ENCODE measurements at regions not wholly inside any gene's neighbourhood (a gene's known extent, or its start where the extent isn't known, plus 50 kb on each side); places are given as distances from the start of the nearest gene placed in this dataset.
A peak's percentile ranks its signal among the peaks of the same experiment; 100 is the strongest.

DNA sequence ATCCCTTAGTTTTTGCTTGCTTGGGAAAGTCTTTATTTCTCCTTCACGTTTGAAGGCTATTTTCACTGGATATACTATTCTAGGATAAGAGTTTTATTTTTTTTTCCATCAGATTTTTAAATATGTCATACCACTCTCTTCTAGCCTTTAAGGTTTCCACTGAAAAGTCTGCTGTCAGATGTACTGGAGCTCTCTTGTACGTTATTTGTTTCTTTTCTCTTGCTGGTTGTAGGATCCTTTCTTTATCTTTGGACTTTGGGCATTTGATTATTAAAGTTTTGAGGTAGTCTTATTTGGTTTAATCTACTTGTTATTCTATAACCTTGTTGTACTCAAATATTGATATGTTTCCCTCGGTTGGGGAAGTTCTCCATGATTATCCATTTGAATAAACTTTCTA, 848.4 kb upstream of the COX7C start:
- TF ChIP-seq FOXM1 (IDR thresholded peaks at IDR 0.05; ENCODE audit: borderline replicate concordance, low read depth) (no peak), TEAD4 (IDR thresholded peaks at IDR 0.05) (no peak), TAF1 (IDR thresholded peaks at IDR 0.05; ENCODE audit: low read depth) (no peak), EP300 (IDR thresholded peaks at IDR 0.05; ENCODE audit: borderline replicate concordance) (no peak), YY1 (IDR thresholded peaks at IDR 0.05; ENCODE audit: low read depth) (no peak), CREB1 (IDR thresholded peaks at IDR 0.05; ENCODE audit: low read depth) (no peak), TCF12 (IDR thresholded peaks at IDR 0.05; ENCODE audit: low read depth) (no peak), CEBPB (IDR thresholded peaks at IDR 0.05) (no peak), RAD21 (IDR thresholded peaks at IDR 0.05; ENCODE audit: low read depth) (no peak)
- TF ChIP-seq, protein P1, sequence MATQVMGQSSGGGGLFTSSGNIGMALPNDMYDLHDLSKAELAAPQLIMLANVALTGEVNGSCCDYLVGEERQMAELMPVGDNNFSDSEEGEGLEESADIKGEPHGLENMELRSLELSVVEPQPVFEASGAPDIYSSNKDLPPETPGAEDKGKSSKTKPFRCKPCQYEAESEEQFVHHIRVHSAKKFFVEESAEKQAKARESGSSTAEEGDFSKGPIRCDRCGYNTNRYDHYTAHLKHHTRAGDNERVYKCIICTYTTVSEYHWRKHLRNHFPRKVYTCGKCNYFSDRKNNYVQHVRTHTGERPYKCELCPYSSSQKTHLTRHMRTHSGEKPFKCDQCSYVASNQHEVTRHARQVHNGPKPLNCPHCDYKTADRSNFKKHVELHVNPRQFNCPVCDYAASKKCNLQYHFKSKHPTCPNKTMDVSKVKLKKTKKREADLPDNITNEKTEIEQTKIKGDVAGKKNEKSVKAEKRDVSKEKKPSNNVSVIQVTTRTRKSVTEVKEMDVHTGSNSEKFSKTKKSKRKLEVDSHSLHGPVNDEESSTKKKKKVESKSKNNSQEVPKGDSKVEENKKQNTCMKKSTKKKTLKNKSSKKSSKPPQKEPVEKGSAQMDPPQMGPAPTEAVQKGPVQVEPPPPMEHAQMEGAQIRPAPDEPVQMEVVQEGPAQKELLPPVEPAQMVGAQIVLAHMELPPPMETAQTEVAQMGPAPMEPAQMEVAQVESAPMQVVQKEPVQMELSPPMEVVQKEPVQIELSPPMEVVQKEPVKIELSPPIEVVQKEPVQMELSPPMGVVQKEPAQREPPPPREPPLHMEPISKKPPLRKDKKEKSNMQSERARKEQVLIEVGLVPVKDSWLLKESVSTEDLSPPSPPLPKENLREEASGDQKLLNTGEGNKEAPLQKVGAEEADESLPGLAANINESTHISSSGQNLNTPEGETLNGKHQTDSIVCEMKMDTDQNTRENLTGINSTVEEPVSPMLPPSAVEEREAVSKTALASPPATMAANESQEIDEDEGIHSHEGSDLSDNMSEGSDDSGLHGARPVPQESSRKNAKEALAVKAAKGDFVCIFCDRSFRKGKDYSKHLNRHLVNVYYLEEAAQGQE (IDR thresholded peaks at IDR 0.05; ENCODE audit: low read depth): no peak
- TF ChIP-seq, protein P2, sequence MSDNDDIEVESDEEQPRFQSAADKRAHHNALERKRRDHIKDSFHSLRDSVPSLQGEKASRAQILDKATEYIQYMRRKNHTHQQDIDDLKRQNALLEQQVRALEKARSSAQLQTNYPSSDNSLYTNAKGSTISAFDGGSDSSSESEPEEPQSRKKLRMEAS (IDR thresholded peaks at IDR 0.05): no peak

DNA sequence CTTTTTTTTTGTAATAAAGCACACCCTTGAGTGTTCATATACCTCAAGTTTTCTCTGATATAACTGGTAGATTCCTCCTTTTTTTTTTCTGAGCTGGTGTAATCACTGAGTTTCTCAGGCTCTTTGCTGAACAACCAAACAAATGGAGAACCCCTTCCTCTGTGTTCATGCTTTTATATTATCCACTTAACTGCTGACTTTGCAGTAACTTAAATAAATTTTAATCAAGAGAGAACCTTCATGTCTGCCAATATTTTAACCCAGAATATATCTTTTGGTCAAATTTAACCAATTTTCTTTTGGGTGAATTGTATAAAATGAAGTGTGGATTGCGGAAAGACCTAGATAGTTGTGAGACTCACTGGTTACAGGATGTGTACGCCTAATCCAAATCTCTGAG, 833.0 kb upstream of the COX7C start:
- no peak for TF ChIP-seq EP300 (IDR thresholded peaks at IDR 0.05; ENCODE audit: borderline replicate concordance)
- no peak for TF ChIP-seq TCF12 (IDR thresholded peaks at IDR 0.05; ENCODE audit: low read depth)
- TF ChIP-seq TEAD4 (IDR thresholded peaks at IDR 0.05): no peak

DNA sequence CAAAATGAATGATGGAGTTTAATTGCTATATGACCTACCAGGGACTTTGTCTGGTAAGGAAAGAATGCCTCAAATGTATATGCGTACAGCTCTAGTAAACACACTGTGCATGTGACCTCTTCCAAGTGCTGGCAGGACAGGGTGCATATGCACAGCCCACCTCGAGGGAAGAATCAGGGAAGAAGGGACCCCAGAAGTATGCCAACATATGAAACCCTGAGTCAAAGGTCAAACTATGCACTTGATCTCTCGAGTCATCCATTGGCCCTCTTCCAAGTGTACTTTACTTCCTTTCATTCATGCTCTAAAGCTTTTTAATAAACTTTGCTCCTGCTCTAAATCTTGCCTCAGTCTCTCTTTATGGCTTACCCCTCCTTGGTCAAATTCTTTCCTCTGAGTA, 804.6 kb upstream of the COX7C start:
- TF ChIP-seq TEAD4 (IDR thresholded peaks at IDR 0.05) (no peak), EP300 (IDR thresholded peaks at IDR 0.05; ENCODE audit: borderline replicate concordance) (no peak), FOXM1 (IDR thresholded peaks at IDR 0.05; ENCODE audit: borderline replicate concordance, low read depth) (no peak), CEBPB (IDR thresholded peaks at IDR 0.05) (no peak), ZBTB7A (IDR thresholded peaks at IDR 0.05; ENCODE audit: low read depth) (no peak), TAF1 (IDR thresholded peaks at IDR 0.05; ENCODE audit: low read depth) (no peak), EGR1 (IDR thresholded peaks at IDR 0.05) (no peak), CREB1 (IDR thresholded peaks at IDR 0.05; ENCODE audit: low read depth) (no peak), TCF12 (IDR thresholded peaks at IDR 0.05; ENCODE audit: low read depth) (no peak), YY1 (IDR thresholded peaks at IDR 0.05; ENCODE audit: low read depth) (no peak), NFIC (IDR thresholded peaks at IDR 0.05) (no peak), USF1 (IDR thresholded peaks at IDR 0.05) (no peak), RAD21 (IDR thresholded peaks at IDR 0.05; ENCODE audit: low read depth) (no peak)
- TF ChIP-seq, protein P1 (IDR thresholded peaks at IDR 0.05; ENCODE audit: low read depth): no peak
- TF ChIP-seq, protein P2 (IDR thresholded peaks at IDR 0.05): no peak

DNA sequence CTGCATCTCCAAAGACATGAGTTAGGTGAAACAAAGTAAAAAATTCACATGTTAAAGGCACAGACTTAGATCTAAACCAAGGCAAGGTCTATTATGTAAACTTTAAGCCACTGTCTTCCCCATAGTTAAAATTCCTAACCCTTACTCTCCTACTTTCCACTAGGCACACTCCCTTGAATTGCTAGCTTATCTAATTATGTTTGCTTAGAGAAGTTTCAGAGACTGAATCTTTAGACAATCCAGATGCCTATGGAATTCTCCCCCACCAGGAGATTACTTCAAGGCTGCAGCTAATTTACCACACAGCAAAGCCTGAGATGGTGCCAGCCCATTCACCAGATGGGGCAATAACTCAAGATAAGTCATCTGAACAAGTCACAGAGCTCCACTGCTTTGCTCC, 803.1 kb upstream of the COX7C start:
- TF ChIP-seq EP300 (IDR thresholded peaks at IDR 0.05; ENCODE audit: borderline replicate concordance): no peak; the same call in 1 of the 2 replicates
- TF ChIP-seq USF1 (IDR thresholded peaks at IDR 0.05): no peak
- 0 out of 2 replicates have a peak, but pooled peaks have one; percentile 13 for TF ChIP-seq TEAD4 (IDR thresholded peaks at IDR 0.05)

DNA sequence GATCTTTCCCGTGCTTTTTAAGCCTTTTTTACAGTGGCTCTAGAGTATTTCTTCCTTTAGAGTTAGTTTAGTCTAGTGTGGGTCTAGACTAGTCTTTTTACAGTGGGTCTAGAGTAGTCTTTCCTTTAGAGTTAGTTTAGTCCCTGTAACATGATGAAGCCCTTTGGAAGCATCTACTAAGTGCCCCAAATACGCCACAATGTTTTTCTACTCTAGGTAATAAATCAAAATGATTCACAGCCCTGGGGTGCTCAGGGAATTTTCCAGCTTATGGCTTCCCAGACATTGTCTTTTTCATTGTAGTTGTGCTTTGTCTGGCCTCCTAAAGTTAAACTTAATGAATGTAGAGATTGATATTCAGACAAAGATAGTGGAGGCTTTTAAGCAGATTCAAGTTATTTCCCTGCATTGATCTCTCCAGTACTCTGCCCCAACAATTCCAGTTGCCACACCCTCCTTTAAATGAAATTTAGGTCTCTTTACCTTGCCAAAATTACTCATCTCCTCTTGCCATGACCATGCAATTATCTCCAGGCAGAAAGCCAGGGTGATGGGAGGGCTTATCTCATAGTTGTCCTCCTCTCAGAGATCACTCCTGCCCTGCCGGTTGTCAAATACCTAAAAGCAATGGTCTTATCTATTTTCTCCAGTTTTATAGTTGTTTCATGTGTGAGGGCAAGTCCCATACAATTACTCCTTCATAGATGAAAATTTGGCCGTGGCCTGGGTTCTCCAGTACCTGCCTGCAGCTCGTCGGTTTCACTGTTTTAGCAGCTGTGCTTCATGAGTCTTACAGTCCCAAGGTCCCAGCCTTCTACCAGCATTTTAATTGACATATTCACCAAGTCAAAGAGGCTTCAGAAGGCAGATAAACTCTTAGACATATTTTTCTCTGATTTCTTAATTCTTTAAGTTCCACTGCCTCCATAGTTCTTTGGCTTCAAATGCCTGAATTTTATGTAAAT, 794.0 kb upstream of the COX7C start:
- TF ChIP-seq CEBPB (IDR thresholded peaks at IDR 0.05) (no peak), EP300 (IDR thresholded peaks at IDR 0.05; ENCODE audit: borderline replicate concordance) (no peak), FOXM1 (IDR thresholded peaks at IDR 0.05; ENCODE audit: borderline replicate concordance, low read depth) (no peak), YY1 (IDR thresholded peaks at IDR 0.05; ENCODE audit: low read depth) (no peak)
- TF ChIP-seq, protein P2 (IDR thresholded peaks at IDR 0.05): no peak

GRCh38 chr5:85838781-85839180, 779.0 kb upstream of the COX7C start:
- TF ChIP-seq CEBPB (IDR thresholded peaks at IDR 0.05): no peak
- TF ChIP-seq FOXM1 (IDR thresholded peaks at IDR 0.05; ENCODE audit: borderline replicate concordance, low read depth): no peak
- TF ChIP-seq YY1 (IDR thresholded peaks at IDR 0.05; ENCODE audit: low read depth): no peak
- no peak for TF ChIP-seq USF1 (IDR thresholded peaks at IDR 0.05)
- TF ChIP-seq CREB1 (IDR thresholded peaks at IDR 0.05; ENCODE audit: low read depth): no peak
- TF ChIP-seq, protein P1 (IDR thresholded peaks at IDR 0.05; ENCODE audit: low read depth): no peak
- no peak for TF ChIP-seq RAD21 (IDR thresholded peaks at IDR 0.05; ENCODE audit: low read depth)
- TF ChIP-seq ZBTB7A (IDR thresholded peaks at IDR 0.05; ENCODE audit: low read depth): no peak
